ENCODE measurements at regions not wholly inside any gene's neighbourhood (a gene's known extent, or its start where the extent isn't known, plus 50 kb on each side); places are given as distances from the start of the nearest gene placed in this dataset.

DNA sequence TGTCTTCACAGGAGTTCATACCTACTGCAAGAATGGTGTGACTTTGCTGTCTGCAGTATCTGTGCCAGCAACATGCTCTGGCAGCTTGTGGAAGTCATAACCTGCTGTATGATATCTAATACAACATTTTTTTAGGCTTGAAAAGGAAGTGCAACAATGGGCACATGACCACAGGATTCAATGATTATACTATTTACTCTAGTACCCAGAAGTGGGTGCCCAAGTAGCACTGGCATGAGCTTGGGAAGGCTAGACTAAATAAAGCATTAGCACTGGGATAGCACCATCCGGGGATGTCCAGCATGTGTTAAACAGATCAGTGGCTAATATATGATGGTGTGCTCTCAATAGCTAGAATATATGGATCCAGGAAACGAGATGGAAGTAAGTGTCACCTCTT is 98.6 kb upstream of the PDE4B start:
- DNase-seq (ENCODE audit: low spot score), result no peak
- Histone ChIP-seq H4K20me1 (replicated peaks; ENCODE audit: insufficient read depth) (no peaks in the 10 kb centered on the region), H3K9me2 (ENCODE audit: insufficient read depth) (no peaks in the 10 kb centered on the region), H3K36me3 (ENCODE audit: insufficient read depth) (no peaks in the 10 kb centered on the region), H3K27ac (ENCODE audit: low read depth) (no peak overlapping the region), H3K27me3 (ENCODE audit: insufficient read depth) (no peaks in the 10 kb centered on the region), H2AFZ (no peak overlapping the region), H3K4me3 (no peak overlapping the region), H3K4me2 (no peak overlapping the region), H3K79me2 (replicated peaks; ENCODE audit: insufficient read depth) (no peaks in the 10 kb centered on the region), H3F3A (replicated peaks; ENCODE audit: low read depth) (no peaks in the 10 kb centered on the region), H3K4me1 (ENCODE audit: insufficient read depth) (no peaks in the 10 kb centered on the region)
- TF ChIP-seq, protein P1, sequence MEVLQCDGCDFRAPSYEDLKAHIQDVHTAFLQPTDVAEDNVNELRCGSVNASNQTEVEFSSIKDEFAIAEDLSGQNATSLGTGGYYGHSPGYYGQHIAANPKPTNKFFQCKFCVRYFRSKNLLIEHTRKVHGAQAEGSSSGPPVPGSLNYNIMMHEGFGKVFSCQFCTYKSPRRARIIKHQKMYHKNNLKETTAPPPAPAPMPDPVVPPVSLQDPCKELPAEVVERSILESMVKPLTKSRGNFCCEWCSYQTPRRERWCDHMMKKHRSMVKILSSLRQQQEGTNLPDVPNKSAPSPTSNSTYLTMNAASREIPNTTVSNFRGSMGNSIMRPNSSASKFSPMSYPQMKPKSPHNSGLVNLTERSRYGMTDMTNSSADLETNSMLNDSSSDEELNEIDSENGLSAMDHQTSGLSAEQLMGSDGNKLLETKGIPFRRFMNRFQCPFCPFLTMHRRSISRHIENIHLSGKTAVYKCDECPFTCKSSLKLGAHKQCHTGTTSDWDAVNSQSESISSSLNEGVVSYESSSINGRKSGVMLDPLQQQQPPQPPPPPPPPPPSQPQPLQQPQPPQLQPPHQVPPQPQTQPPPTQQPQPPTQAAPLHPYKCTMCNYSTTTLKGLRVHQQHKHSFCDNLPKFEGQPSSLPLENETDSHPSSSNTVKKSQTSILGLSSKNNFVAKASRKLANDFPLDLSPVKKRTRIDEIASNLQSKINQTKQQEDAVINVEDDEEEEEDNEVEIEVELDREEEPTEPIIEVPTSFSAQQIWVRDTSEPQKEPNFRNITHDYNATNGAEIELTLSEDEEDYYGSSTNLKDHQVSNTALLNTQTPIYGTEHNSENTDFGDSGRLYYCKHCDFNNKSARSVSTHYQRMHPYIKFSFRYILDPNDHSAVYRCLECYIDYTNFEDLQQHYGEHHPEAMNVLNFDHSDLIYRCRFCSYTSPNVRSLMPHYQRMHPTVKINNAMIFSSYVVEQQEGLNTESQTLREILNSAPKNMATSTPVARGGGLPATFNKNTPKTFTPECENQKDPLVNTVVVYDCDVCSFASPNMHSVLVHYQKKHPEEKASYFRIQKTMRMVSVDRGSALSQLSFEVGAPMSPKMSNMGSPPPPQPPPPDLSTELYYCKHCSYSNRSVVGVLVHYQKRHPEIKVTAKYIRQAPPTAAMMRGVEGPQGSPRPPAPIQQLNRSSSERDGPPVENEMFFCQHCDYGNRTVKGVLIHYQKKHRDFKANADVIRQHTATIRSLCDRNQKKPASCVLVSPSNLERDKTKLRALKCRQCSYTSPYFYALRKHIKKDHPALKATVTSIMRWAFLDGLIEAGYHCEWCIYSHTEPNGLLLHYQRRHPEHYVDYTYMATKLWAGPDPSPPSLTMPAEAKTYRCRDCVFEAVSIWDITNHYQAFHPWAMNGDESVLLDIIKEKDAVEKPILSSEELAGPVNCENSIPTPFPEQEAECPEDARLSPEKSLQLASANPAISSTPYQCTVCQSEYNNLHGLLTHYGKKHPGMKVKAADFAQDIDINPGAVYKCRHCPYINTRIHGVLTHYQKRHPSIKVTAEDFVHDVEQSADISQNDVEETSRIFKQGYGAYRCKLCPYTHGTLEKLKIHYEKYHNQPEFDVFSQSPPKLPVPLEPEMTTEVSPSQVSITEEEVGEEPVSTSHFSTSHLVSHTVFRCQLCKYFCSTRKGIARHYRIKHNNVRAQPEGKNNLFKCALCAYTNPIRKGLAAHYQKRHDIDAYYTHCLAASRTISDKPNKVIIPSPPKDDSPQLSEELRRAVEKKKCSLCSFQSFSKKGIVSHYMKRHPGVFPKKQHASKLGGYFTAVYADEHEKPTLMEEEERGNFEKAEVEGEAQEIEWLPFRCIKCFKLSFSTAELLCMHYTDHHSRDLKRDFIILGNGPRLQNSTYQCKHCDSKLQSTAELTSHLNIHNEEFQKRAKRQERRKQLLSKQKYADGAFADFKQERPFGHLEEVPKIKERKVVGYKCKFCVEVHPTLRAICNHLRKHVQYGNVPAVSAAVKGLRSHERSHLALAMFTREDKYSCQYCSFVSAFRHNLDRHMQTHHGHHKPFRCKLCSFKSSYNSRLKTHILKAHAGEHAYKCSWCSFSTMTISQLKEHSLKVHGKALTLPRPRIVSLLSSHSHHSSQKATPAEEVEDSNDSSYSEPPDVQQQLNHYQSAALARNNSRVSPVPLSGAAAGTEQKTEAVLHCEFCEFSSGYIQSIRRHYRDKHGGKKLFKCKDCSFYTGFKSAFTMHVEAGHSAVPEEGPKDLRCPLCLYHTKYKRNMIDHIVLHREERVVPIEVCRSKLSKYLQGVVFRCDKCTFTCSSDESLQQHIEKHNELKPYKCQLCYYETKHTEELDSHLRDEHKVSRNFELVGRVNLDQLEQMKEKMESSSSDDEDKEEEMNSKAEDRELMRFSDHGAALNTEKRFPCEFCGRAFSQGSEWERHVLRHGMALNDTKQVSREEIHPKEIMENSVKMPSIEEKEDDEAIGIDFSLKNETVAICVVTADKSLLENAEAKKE (CRISPR knock-in tag; IDR thresholded peaks at IDR 0.05), result no peak
- TF ChIP-seq, protein P2, sequence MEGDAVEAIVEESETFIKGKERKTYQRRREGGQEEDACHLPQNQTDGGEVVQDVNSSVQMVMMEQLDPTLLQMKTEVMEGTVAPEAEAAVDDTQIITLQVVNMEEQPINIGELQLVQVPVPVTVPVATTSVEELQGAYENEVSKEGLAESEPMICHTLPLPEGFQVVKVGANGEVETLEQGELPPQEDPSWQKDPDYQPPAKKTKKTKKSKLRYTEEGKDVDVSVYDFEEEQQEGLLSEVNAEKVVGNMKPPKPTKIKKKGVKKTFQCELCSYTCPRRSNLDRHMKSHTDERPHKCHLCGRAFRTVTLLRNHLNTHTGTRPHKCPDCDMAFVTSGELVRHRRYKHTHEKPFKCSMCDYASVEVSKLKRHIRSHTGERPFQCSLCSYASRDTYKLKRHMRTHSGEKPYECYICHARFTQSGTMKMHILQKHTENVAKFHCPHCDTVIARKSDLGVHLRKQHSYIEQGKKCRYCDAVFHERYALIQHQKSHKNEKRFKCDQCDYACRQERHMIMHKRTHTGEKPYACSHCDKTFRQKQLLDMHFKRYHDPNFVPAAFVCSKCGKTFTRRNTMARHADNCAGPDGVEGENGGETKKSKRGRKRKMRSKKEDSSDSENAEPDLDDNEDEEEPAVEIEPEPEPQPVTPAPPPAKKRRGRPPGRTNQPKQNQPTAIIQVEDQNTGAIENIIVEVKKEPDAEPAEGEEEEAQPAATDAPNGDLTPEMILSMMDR (conservative IDR thresholded peaks at IDR 0.05; ENCODE audit: low read depth in 2 of 2), result no peak
- TF ChIP-seq, protein P3, sequence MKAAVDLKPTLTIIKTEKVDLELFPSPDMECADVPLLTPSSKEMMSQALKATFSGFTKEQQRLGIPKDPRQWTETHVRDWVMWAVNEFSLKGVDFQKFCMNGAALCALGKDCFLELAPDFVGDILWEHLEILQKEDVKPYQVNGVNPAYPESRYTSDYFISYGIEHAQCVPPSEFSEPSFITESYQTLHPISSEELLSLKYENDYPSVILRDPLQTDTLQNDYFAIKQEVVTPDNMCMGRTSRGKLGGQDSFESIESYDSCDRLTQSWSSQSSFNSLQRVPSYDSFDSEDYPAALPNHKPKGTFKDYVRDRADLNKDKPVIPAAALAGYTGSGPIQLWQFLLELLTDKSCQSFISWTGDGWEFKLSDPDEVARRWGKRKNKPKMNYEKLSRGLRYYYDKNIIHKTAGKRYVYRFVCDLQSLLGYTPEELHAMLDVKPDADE (IDR thresholded peaks at IDR 0.05), result no peak
- no peak for TF ChIP-seq POLR2AphosphoS5 (IDR thresholded peaks at IDR 0.05; ENCODE audit: low read depth)
- Mint-ChIP-seq H3K9me3 (no peaks in the 10 kb centered on the region), H3K4me3 (no peak overlapping the region), H3K27me3 (ENCODE audit: insufficient read depth, low read depth, poor library complexity) (peaks cover 2% of the 10 kb centered on the region), H3K36me3 (ENCODE audit: low read depth) (no peaks in the 10 kb centered on the region), H3K27ac (no peak overlapping the region), H3K4me1 (no peaks in the 10 kb centered on the region; the same call in 2 of the 3 replicates)
- ATAC-seq, result no peak
